Glomerular endothelial cell (primary cell): ENCODE measurements at regions not wholly inside any gene's neighbourhood (a gene's known extent, or its start where the extent isn't known, plus 50 kb on each side); places are given as distances from the start of the nearest gene placed in this dataset.

ENCODE experiments used
- DNase-seq: peaks from one replicate; pipeline ENCODE4 v3.0.0-alpha.2; 2011; ENCODE audit warnings: low read depth, low spot score; ENCODE audit errors: extremely low read depth

GRCh38 chr18:42184685-42185477 lies 229.8 kb downstream of the PIK3C3 start:
- DNase-seq = no peak

DNA sequence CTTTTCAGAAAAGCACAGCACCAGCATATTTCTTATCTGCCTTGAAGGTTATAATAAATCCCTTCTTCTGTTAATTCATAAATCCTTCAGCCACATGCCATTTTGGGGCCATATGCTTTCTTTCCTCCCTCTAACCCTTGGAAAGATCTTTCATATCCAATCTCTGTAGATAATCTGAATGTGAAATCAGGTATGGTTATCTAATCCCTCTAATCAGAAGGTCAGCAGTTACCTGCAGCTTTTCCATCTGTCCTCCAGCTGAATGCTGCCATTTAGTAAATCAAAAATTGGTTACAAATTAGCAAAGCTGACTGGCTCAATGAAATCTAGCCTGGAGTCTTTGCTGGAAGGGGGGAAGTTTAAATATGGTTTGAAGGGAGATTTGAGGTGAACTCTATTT lies 230.5 kb downstream of the PIK3C3 start:
- no peak for DNase-seq

GRCh38 chr18:42187611-42188380 lies 232.8 kb downstream of the PIK3C3 start:
- no peak for DNase-seq

- no peak for DNase-seq
Measured at GRCh38 chr18:42190643-42191042, 235.6 kb downstream of the PIK3C3 start.

DNA sequence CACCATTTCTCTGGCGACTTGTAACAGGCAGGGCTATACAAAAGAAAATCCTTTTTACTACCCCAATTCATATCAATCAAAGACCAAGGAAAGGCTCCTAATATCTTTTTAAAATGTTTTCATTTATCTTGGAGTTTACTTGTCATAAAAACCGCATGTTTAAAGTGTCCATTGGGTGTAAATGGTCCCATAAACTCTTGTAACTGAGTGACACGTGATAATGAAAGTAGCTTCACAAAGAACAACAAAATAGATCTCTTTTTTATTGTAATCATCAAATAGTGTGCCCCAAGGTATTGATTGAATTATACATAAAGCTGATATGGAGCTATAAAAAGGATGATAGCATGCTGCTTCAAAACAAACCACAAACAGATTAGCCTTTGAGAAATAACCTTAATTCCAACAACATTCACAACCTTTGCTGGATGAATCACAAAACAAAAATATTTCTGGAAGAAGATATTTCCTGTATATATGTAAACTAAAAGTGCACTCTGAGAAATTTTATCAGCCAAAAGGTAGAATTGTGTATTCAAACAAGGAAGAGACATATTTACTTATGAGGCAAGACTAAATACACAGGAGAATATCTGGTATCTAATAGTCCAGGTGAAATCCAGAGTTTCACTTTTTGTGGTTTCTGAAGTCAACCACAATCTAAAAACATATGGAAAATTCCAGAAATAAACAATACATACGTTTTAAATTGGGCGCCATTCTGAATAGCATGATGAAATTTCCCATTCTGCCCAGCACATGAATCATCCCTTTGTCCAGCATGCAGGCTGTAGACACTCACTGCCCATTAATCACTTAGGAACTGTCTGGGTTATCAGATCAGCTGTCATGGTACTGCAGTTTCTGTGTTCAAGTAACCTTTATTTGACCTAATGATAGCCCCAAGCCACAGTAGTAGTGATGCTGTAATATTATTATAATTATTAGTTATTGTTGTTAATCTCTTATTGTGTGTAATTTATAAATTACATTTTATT lies 237.5 kb downstream of the PIK3C3 start:
- DNase-seq = no peak

DNA sequence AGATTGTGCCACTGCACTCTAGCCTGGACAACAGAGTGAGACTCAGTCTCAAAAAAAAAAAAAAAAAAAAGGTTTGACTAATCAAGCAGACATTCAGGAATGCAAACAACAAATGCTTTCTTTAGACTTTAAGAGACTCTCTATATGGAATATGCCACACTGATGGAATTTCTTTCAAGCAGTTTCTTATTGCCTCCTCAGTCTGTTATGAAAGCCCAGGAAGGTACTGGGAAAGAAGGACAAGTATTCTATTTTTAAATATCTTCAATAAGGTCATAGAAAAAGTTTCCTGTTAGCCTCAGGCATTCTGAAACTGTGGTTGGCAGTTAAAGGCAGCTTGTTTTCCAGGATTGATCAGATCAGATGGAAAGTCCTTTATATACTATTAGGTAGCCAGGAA lies 241.6 kb downstream of the PIK3C3 start:
- DNase-seq = no peak

GRCh38 chr18:42201137-42201536 lies 246.1 kb downstream of the PIK3C3 start:
- no peak for DNase-seq

GRCh38 chr18:42211201-42211600 lies 256.2 kb downstream of the PIK3C3 start:
- DNase-seq = no peak

GRCh38 chr18:42222557-42222956 lies 267.5 kb downstream of the PIK3C3 start:
- DNase-seq = no peak

DNA sequence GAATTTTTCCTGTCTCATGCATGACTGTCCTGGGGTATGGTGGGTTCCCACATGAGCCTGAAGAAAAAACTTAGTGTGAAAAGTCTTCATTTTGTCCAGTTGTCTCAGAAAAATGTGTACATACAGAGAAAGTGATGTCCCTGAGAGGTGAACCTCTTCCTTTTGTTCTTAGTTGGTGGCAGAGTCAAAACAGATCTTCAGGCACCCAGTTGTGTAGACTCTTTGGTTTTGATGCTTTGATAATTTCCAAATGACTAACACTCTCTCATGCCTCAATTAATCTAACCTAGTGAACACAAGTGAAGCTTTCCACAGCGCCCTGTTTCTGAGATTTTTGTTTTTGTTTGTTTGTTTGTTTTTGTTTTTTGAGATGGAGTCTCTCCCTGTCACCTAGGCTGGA lies 273.5 kb downstream of the PIK3C3 start:
- no peak for DNase-seq

DNA sequence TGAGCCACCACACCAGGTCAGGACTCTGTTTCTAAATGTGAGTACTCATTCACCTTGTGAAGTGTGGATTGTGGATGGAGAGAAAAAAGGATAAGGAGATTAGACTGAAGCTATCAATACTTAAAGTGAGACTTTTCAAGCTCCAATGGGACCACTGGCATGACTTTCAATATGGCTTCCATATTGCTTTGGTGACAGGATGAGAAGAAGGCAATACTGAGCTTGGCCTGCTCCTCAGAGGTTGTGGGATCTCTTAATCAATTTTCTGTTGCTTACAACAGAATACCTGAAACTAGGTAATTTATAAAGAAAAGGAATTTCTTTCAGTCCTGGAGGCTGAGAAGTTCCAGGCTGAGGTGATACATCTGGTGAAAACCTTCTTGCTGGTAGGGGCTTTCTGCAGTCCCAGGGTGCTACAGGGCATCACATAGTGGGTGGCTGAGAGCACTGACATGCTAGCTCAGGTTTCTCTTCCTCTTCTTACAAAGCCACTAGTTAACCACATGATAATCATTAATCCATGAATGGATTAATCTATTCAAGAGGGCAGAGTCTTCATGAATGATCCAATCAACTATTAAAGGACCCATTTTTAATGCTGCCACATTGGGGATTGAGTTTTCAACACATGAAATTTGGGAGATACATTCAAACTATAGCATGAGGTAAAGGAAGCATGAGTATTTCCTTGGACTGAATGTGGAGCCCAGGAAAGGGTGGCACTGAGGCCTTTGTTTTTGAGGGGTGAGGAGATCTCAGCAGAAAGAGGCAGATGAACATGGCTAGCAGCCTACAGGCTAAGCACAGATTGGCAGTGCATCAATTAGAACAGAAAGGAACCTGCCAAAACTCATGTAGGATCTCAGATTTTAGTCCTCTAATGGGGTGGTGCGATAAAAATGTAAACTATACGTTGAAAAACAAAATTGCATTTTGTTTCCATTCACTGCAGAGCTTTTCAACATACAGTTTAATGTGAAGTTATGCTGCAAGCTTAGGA lies 274.5 kb downstream of the PIK3C3 start:
- DNase-seq = no peak

- DNase-seq = no peak
Measured at GRCh38 chr18:42230636-42231035, 275.6 kb downstream of the PIK3C3 start.

- DNase-seq = no peak
Measured at GRCh38 chr18:42231284-42231683, 276.2 kb downstream of the PIK3C3 start.

DNA sequence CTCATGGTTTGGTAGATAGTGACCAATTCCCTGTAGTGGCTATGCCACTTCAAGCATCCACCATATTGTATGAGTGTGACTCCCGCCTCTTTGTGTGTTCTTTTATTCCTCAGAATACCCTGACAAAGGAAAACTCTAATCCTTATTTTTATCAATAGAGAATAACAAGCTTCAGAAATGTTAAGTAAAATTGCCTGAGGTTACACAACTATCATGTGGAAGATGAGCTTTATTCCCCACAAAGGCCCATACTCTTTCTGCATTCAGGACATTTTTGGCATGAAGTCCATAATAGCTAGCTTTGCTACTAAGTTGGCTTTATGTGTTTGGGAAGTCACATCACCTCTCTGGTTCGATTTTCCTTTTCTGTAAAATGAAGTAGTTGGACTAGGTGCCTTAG lies 276.8 kb downstream of the PIK3C3 start:
- no peak for DNase-seq

DNA sequence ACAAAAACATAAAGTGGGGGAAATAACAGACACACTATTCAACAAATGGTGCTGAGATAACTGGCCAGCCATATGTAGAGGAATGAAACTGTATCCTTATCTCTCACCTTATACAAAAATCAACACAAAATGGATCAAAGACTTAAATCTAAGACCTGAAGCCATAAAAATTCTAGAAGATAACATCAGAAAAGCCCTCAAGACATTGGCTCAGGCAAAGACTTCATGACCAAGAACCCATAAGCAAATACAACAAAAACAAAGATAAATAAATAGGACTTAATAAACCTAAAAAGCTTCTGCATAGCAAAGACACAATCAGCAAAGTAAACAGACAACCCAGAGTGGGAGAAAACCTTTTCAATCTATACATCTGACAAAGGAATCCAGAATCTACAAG lies 278.9 kb downstream of the PIK3C3 start:
- DNase-seq = no peak

DNA sequence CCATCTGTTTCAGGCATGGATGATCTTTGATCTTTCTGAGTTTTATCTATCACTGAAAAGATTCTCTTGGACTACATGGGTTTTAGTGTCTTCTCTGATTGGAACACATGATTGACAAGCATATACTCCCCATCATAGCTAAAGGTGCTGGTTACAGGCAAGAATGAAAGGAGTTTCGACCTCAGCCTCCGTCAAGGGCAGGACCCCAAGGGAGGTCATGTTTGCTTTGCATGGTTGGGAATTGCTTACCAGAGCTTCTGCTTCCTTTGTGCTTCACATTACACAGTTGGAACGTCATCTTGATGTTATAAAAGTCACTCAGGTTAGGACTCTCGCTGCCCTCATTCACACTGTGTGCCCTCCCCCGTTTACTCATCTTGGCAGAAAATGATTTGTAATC lies 287.7 kb downstream of the PIK3C3 start:
- DNase-seq = no peak

GRCh38 chr18:42245137-42245536 lies 290.1 kb downstream of the PIK3C3 start:
- no peak for DNase-seq

GRCh38 chr18:42255908-42256765 lies 301.1 kb downstream of the PIK3C3 start:
- DNase-seq = no peak
